GM23338 (cell line): ENCODE measurements at regions not wholly inside any gene's neighbourhood (a gene's known extent, or its start where the extent isn't known, plus 50 kb on each side); places are given as distances from the start of the nearest gene placed in this dataset.

Source experiments
- ATAC-seq: fragments of 200-7000 bp; cut with Tn5 transposase; 3 replicates; pipeline ENCODE4 v1.9.1; 2020
- DNase-seq: peaks from one replicate; pipeline ENCODE4 v3.0.0-alpha.2; 2015; ENCODE audit warnings: low spot score
- H2AFZ ChIP-seq: fragments of 200-600 bp; sonication (generic); 2 replicates; pipeline ENCODE4 v1.8.0; 2016; ENCODE audit warnings: antibody characterized with exemption, mild to moderate bottlenecking, moderate library complexity
- H3F3A ChIP-seq: fragments of 200-600 bp; sonication (generic); replicated peaks from 2 replicates; pipeline ENCODE4 v1.8.0; 2017; ENCODE audit warnings: antibody characterized with exemption, mixed run types, low read depth
- H3K27ac ChIP-seq: fragments of 200-600 bp; sonication (generic); 2 replicates; pipeline ENCODE4 v1.6.1; 2016; ENCODE audit warnings: low read depth
- H3K27me3 ChIP-seq: fragments of 200-600 bp; sonication (generic); 2 replicates; pipeline ENCODE4 v1.8.0; 2016; ENCODE audit warnings: mild to moderate bottlenecking, mixed run types, moderate library complexity; ENCODE audit not compliant: insufficient read depth
- H3K36me3 ChIP-seq: fragments of 200-600 bp; sonication (generic); 2 replicates; pipeline ENCODE4 v1.8.0; 2016; ENCODE audit warnings: mild to moderate bottlenecking; ENCODE audit not compliant: insufficient read depth
- H3K4me1 ChIP-seq: fragments of 200-600 bp; sonication (generic); 2 replicates; pipeline ENCODE4 v1.8.0; 2016; ENCODE audit warnings: mild to moderate bottlenecking, moderate library complexity; ENCODE audit not compliant: insufficient read depth
- H3K4me2 ChIP-seq: fragments of 200-600 bp; sonication (generic); 2 replicates; pipeline ENCODE4 v1.7.1; 2017; ENCODE audit warnings: mixed run types
- H3K4me3 ChIP-seq: fragments of 200-600 bp; sonication (generic); 2 replicates; pipeline ENCODE4 v1.6.1; 2016; ENCODE audit warnings: mixed run types
- H3K79me2 ChIP-seq: fragments of 200-600 bp; sonication (generic); replicated peaks from 2 replicates; pipeline ENCODE4 v1.8.0; 2017; ENCODE audit warnings: mild to moderate bottlenecking; ENCODE audit not compliant: insufficient read depth
- H3K9me2 ChIP-seq: fragments of 200-600 bp; sonication (generic); 2 replicates; pipeline ENCODE4 v1.8.0; 2017; ENCODE audit not compliant: insufficient read depth
- H4K20me1 ChIP-seq: fragments of 200-600 bp; sonication (generic); replicated peaks from 2 replicates; pipeline ENCODE4 v1.8.0; 2017; ENCODE audit warnings: mild to moderate bottlenecking; ENCODE audit not compliant: insufficient read depth
- H3K27ac Mint-ChIP-seq: 2 replicates; pipeline ENCODE4 v1.8.0; 2020; ENCODE audit warnings: inconsistent platforms, mild to moderate bottlenecking, moderate library complexity, mixed read lengths
- H3K27me3 Mint-ChIP-seq: 3 replicates; pipeline ENCODE4 v1.8.0; 2022; ENCODE audit warnings: low read depth, mild to moderate bottlenecking, moderate library complexity, mixed read lengths, inconsistent platforms; ENCODE audit not compliant: insufficient read depth, poor library complexity
- H3K36me3 Mint-ChIP-seq: 3 replicates; pipeline ENCODE4 v1.8.0; 2021; ENCODE audit warnings: low read depth, mild to moderate bottlenecking, inconsistent platforms, moderate library complexity, mixed read lengths
- H3K4me1 Mint-ChIP-seq: 3 replicates; pipeline ENCODE4 v1.8.0; 2020; ENCODE audit warnings: mild to moderate bottlenecking, inconsistent platforms, mixed read lengths
- H3K4me3 Mint-ChIP-seq: 3 replicates; pipeline ENCODE4 v1.8.0; 2021; ENCODE audit warnings: moderate library complexity, mild to moderate bottlenecking, inconsistent platforms, mixed read lengths
- H3K9me3 Mint-ChIP-seq: 3 replicates; pipeline ENCODE4 v1.8.0; 2020; ENCODE audit warnings: moderate library complexity, mild to moderate bottlenecking, inconsistent platforms, mixed read lengths
- CREB1 ChIP-seq: fragments of 250-450 bp; sonication (Bioruptor Pico); IDR thresholded peaks from 2 replicates; pipeline ENCODE4 v1.5.0; 2020; ENCODE audit warnings: low read depth, mild to moderate bottlenecking, moderate library complexity
- ETS1 ChIP-seq: IDR thresholded peaks from 2 replicates; pipeline ENCODE4 v1.6.1; 2016; ENCODE audit warnings: antibody characterized with exemption
- NANOG ChIP-seq: IDR thresholded peaks from 2 replicates; pipeline ENCODE4 v1.6.1; 2016; ENCODE audit warnings: antibody characterized with exemption, borderline replicate concordance
- REST ChIP-seq: IDR thresholded peaks from one replicate; pipeline ENCODE4 v1.6.1; 2018; ENCODE audit warnings: antibody characterized with exemption; ENCODE audit not compliant: unreplicated experiment
- STAT1 ChIP-seq: IDR thresholded peaks from one replicate; pipeline ENCODE4 v1.6.1; 2016; ENCODE audit warnings: antibody characterized with exemption; ENCODE audit not compliant: unreplicated experiment
- ZNF114 ChIP-seq: fragments of 250-450 bp; sonication (Bioruptor Pico); IDR thresholded peaks from 2 replicates; pipeline ENCODE4 v1.5.0; 2020; ENCODE audit warnings: mild to moderate bottlenecking, moderate library complexity

DNA sequence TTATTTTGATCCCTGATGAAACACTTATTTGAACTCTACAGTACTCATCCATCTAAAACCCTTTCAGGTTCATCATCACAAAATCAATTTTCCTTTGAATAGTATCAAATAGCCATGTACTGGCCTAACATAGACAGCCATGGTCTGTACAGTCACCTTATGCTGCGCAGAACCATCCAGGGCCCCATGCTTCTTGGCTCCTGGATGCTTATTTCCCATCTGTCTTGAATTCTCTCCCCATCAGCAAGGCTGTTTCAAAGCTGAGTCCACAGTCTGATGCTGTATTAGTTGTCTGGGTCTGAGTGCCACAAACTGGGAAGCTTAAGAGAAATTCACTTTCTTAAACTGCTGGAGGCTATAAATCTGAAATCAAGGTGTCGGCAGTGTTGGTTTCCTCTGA is 290.2 kb downstream of the OSR1 start:
- peaks cover 16% of the 10 kb centered on the region for H3K4me1 Mint-ChIP-seq
- no peaks in the 10 kb centered on the region for H3K9me3 Mint-ChIP-seq
- no peak for TF ChIP-seq REST
- no peak for TF ChIP-seq ZNF114 (CRISPR knock-in tag)
- H3K4me1 ChIP-seq, result peaks cover 12% of the 10 kb centered on the region
- DNase-seq (no peak), ATAC-seq (no peak)
- H2AFZ ChIP-seq, result no peak overlapping the region
- no peaks in the 10 kb centered on the region for H3K36me3 Mint-ChIP-seq
- no peaks in the 10 kb centered on the region for H3F3A ChIP-seq
- H3K27ac Mint-ChIP-seq, result no peak overlapping the region
- no peaks in the 10 kb centered on the region for H4K20me1 ChIP-seq
- H3K36me3 ChIP-seq, result no peaks in the 10 kb centered on the region
- no peak overlapping the region for H3K4me2 ChIP-seq
- no peaks in the 10 kb centered on the region for H3K79me2 ChIP-seq
- H3K27me3 ChIP-seq, result no peaks in the 10 kb centered on the region
- peaks cover 3% of the 10 kb centered on the region for H3K27me3 Mint-ChIP-seq
- H3K27ac ChIP-seq, result no peak overlapping the region
- H3K4me3 ChIP-seq, result no peak overlapping the region
- H3K9me2 ChIP-seq, result peaks cover 3% of the 10 kb centered on the region; the same call in 1 of the 2 replicates
- no peak overlapping the region for H3K4me3 Mint-ChIP-seq

DNA sequence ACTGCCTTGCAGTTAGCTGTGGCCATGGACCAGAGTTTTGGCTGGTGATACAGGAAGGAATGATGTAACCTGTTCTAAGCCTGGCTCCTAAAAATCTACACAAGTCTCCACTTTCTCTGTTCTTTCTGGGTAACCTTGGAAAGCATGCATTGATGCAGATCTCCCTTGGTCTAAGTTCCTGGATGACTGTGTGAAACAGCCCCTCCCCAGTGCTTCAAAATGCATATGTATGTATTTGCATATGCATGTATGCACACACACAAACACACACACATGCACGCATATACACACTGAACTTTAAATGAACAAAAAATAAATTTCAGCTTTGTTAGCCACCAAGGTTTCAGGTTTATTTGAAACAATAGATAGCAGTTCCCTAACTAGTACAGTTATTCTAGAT is 296.1 kb downstream of the OSR1 start:
- H3K9me3 Mint-ChIP-seq, result no peaks in the 10 kb centered on the region
- Histone ChIP-seq H3K4me2 (peak overlapping the region; percentile 39; the same call in 1 of the 2 replicates), H3K79me2 (no peaks in the 10 kb centered on the region), H4K20me1 (no peaks in the 10 kb centered on the region), H3K27ac (no peak overlapping the region), H3F3A (no peaks in the 10 kb centered on the region), H3K36me3 (no peaks in the 10 kb centered on the region), H3K4me1 (peaks cover 37% of the 10 kb centered on the region), H2AFZ (no peak overlapping the region), H3K9me2 (no peaks in the 10 kb centered on the region), H3K4me3 (no peak overlapping the region), H3K27me3 (no peaks in the 10 kb centered on the region)
- TF ChIP-seq REST (no peak), NANOG (no peak), ZNF114 (CRISPR knock-in tag) (no peak), CREB1 (CRISPR knock-in tag) (no peak), ETS1 (no peak), STAT1 (no peak)
- H3K27me3 Mint-ChIP-seq, result no peaks in the 10 kb centered on the region
- H3K4me3 Mint-ChIP-seq, result no peak overlapping the region
- ATAC-seq (no peak), DNase-seq (no peak)
- no peak overlapping the region for H3K27ac Mint-ChIP-seq
- H3K4me1 Mint-ChIP-seq, result peaks cover 34% of the 10 kb centered on the region
- no peaks in the 10 kb centered on the region for H3K36me3 Mint-ChIP-seq
